Vagina (tissue), 2 donors: ENCODE measurements at regions not wholly inside any gene's neighbourhood (a gene's known extent, or its start where the extent isn't known, plus 50 kb on each side); places are given as distances from the start of the nearest gene placed in this dataset.

ENCODE experiments used
- POLR2AphosphoS5 ChIP-seq, 2 donors: sonication (generic); formaldehyde crosslinking; IDR thresholded peaks; one replicate each; pipeline ENCODE4 v1.9.0; 2017; ENCODE audit warnings: antibody characterized with exemption in 2 of 2, mild to moderate bottlenecking in 2 of 2, low read depth in 1 of 2; ENCODE audit not compliant: insufficient read depth in 1 of 2
- TF ChIP-seq, protein P1 (sequence below), 3 experiments: fragments of 450-650 bp in 2 of 3; fragments of 200-600 bp in 1 of 3; sonication (generic) in 1 of 3; IDR thresholded peaks; one replicate each; pipeline ENCODE4 v1.5.1; 2017 to 2019; ENCODE audit warnings: antibody characterized with exemption in 3 of 3, mild to moderate bottlenecking in 2 of 3, moderate library complexity in 2 of 3

DNA sequence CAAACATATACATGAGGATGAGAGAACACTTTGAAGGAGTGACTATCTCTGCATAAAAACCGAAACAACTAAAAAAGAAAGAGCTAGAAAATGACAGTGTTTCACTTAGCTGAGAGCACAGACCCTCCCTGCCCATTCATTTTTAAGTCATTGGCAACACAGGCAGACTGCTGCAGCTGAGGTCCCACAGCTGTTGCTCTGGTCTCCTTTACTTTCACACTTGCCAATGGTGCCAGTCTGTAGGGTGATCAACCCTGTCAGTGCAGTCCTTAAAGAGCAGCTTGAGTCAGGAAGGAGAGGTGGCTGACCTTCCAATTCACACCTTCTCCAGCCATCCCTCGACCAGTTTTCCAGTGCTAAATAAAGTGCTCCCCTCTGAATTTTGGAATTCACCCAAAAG, 508.3 kb upstream of the CCNG1 start:
- TF ChIP-seq, protein P1, sequence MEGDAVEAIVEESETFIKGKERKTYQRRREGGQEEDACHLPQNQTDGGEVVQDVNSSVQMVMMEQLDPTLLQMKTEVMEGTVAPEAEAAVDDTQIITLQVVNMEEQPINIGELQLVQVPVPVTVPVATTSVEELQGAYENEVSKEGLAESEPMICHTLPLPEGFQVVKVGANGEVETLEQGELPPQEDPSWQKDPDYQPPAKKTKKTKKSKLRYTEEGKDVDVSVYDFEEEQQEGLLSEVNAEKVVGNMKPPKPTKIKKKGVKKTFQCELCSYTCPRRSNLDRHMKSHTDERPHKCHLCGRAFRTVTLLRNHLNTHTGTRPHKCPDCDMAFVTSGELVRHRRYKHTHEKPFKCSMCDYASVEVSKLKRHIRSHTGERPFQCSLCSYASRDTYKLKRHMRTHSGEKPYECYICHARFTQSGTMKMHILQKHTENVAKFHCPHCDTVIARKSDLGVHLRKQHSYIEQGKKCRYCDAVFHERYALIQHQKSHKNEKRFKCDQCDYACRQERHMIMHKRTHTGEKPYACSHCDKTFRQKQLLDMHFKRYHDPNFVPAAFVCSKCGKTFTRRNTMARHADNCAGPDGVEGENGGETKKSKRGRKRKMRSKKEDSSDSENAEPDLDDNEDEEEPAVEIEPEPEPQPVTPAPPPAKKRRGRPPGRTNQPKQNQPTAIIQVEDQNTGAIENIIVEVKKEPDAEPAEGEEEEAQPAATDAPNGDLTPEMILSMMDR (IDR thresholded peaks at IDR 0.05) = no peak
- TF ChIP-seq POLR2AphosphoS5 (IDR thresholded peaks at IDR 0.05; ENCODE audit: insufficient read depth in 1 of 2, low read depth in 1 of 2) = no peak
